Keratinocyte (primary cell): ENCODE measurements at regions not wholly inside any gene's neighbourhood (a gene's known extent, or its start where the extent isn't known, plus 50 kb on each side); places are given as distances from the start of the nearest gene placed in this dataset.
A peak's percentile ranks its signal among the peaks of the same experiment; 100 is the strongest.

Experiments used
- DNase-seq: peaks from one replicate; pipeline ENCODE4 v3.0.0-alpha.2; 2011; ENCODE audit warnings: low read depth, missing footprints, low spot score
- FAIRE-seq: peaks from 2 replicates; lab custom pipeline; 2011; peaks lifted over from hg19 to GRCh38; lab: Jason Lieb, UNC
- H2AFZ ChIP-seq: 2 replicates; pipeline ENCODE4 v1.6.0; 2012; ENCODE audit warnings: low read length, control low read depth, inconsistent platforms; ENCODE audit not compliant: control insufficient read depth
- H3K27ac ChIP-seq: 2 replicates; pipeline ENCODE4 v1.5.1; 2011; ENCODE audit warnings: low read length; ENCODE audit not compliant: control insufficient read depth, insufficient read depth
- H3K27me3 ChIP-seq: 3 replicates; pipeline ENCODE4 v1.6.0; 2011; ENCODE audit warnings: low read length; ENCODE audit not compliant: control insufficient read depth, insufficient read depth; ENCODE audit errors: extremely low read depth
- H3K36me3 ChIP-seq, 2 experiments: 2 replicates in 1 of 2; 3 replicates in 1 of 2; pipeline ENCODE4 v1.5.1; 2011; ENCODE audit warnings: low read length in 2 of 2, mild to moderate bottlenecking in 1 of 2; ENCODE audit not compliant: control insufficient read depth in 2 of 2, insufficient read depth in 2 of 2; ENCODE audit errors: extremely low read depth in 1 of 2
- H3K4me1 ChIP-seq: 3 replicates; pipeline ENCODE4 v1.5.1; 2011; ENCODE audit warnings: low read length; ENCODE audit not compliant: control insufficient read depth, insufficient read depth; ENCODE audit errors: extremely low read depth
- H3K4me2 ChIP-seq: 3 replicates; pipeline ENCODE4 v1.6.0; 2011; ENCODE audit warnings: low read depth, low read length; ENCODE audit not compliant: control insufficient read depth, insufficient read depth; ENCODE audit errors: extremely low read depth
- H3K4me3 ChIP-seq, 3 experiments: fragments of 200-600 bp in 1 of 3; sonication (generic) in 1 of 3; 2 replicates in 2 of 3; 3 replicates in 1 of 3; pipeline ENCODE4 v1.5.1; 2011 to 2016; ENCODE audit warnings: low read length in 3 of 3, mild to moderate bottlenecking in 3 of 3, control low read depth in 2 of 3, inconsistent platforms in 1 of 3, low read depth in 1 of 3, mixed read lengths in 1 of 3, mixed run types in 1 of 3, moderate library complexity in 1 of 3; ENCODE audit not compliant: control insufficient read depth in 2 of 3, insufficient read depth in 2 of 3; ENCODE audit errors: extremely low read depth in 1 of 3
- H3K79me2 ChIP-seq: 2 replicates; pipeline ENCODE4 v1.6.0; 2012; ENCODE audit warnings: low read length; ENCODE audit not compliant: control insufficient read depth, insufficient read depth
- H3K9ac ChIP-seq: 3 replicates; pipeline ENCODE4 v1.6.0; 2011; ENCODE audit warnings: low read length; ENCODE audit not compliant: control insufficient read depth, insufficient read depth; ENCODE audit errors: extremely low read depth
- H3K9me1 ChIP-seq: 3 replicates; pipeline ENCODE4 v1.6.0; 2011; ENCODE audit warnings: low read length; ENCODE audit not compliant: control insufficient read depth, insufficient read depth; ENCODE audit errors: extremely low read depth
- H3K9me3 ChIP-seq: 2 replicates; pipeline ENCODE4 v1.5.1; 2012; ENCODE audit warnings: low read depth, low read length; ENCODE audit not compliant: control insufficient read depth
- H4K20me1 ChIP-seq: 3 replicates; pipeline ENCODE4 v1.6.0; 2011; ENCODE audit warnings: low read length; ENCODE audit not compliant: control insufficient read depth, insufficient read depth; ENCODE audit errors: extremely low read depth
- CTCF ChIP-seq, 3 experiments: IDR thresholded peaks in 1 of 3; conservative IDR thresholded peaks in 1 of 3; optimal IDR thresholded peaks in 1 of 3; 2 replicates in 2 of 3; 3 replicates in 1 of 3; pipeline versions ENCODE3 to v1.5.1; 2011; ENCODE audit warnings: low read length in 3 of 3, mild to moderate bottlenecking in 3 of 3, moderate library complexity in 2 of 3, control low read depth in 1 of 3, inconsistent platforms in 1 of 3; ENCODE audit not compliant: insufficient read depth in 2 of 3; ENCODE audit errors: extremely low read depth in 1 of 3
- EZH2 ChIP-seq: IDR thresholded peaks from one replicate; pipeline ENCODE4 v1.6.1; 2012; ENCODE audit warnings: inconsistent platforms, mild to moderate bottlenecking, low read length, moderate library complexity
- dilution Hi-C: fragments of 300-500 bp; cut with MboI; formaldehyde crosslinking; loops from one replicate; pipeline ENCODE4 v1.7.0; 2020; ENCODE audit warnings: low sequenced_read_pairs; ENCODE audit not compliant: extremely low pct_ligation_motif_present

- FAIRE-seq (peak; percentile 32), DNase-seq (no peak)
- TF ChIP-seq EZH2 (no peak), CTCF (optimal IDR thresholded peaks at IDR 0.05 in 1 of 3, IDR thresholded peaks at IDR 0.05 in 1 of 3, conservative IDR thresholded peaks at IDR 0.05 in 1 of 3; ENCODE audit: extremely low read depth in 1 of 3, insufficient read depth in 2 of 3, low read length in 3 of 3) (no peak)
- Histone ChIP-seq H3K27me3 (no peaks in the 10 kb centered on the region), H4K20me1 (no peaks in the 10 kb centered on the region), H3K4me1 (peaks cover 5% of the 10 kb centered on the region), H3K36me3 (no peaks in the 10 kb centered on the region), H3K4me3 (no peak overlapping the region), H2AFZ (no peak overlapping the region), H3K79me2 (no peaks in the 10 kb centered on the region), H3K9me3 (no peaks in the 10 kb centered on the region), H3K9me1 (no peaks in the 10 kb centered on the region), H3K9ac (no peak overlapping the region), H3K27ac (no peak overlapping the region), H3K4me2 (no peak overlapping the region)
- dilution Hi-C loops: no loop called here
Measured at GRCh38 chr7:21064698-21065648, 278.3 kb upstream of the SP8 start.

DNA sequence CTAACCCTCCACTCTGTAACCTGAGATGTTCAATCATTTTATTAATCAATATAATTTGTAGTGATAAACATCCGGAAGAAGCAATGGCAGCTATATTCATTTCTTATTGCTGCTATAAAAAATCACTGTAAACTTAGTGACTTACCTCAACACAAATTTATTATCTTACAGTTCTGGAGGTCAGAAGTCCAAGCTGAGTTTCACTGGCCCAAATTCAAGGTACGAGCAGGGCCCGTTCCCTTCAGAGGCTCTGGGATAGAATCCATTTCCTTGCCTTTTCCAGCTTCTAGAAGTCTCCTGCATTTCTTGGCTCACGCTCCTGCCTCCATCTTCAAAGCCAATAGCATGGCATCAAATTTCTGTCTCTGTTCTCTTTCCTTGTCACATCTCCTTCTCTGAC is 279.5 kb upstream of the SP8 start:
- FAIRE-seq: no peak
- no peaks in the 10 kb centered on the region for H3K79me2 ChIP-seq
- dilution Hi-C loops: no loop called here

More for the DNA sequence above, 279.5 kb upstream of the SP8 start:
- Histone ChIP-seq H3K9me3 (no peaks in the 10 kb centered on the region), H3K27me3 (no peaks in the 10 kb centered on the region), H3K4me1 (peaks cover 5% of the 10 kb centered on the region), H4K20me1 (no peaks in the 10 kb centered on the region), H3K9ac (no peak overlapping the region), H3K4me2 (no peak overlapping the region), H3K27ac (no peak overlapping the region), H3K4me3 (no peak overlapping the region), H3K36me3 (no peaks in the 10 kb centered on the region), H2AFZ (no peak overlapping the region), H3K9me1 (no peaks in the 10 kb centered on the region)
- DNase-seq: no peak
- no peak for TF ChIP-seq EZH2
- no peak for TF ChIP-seq CTCF (optimal IDR thresholded peaks at IDR 0.05 in 1 of 3, IDR thresholded peaks at IDR 0.05 in 1 of 3, conservative IDR thresholded peaks at IDR 0.05 in 1 of 3; ENCODE audit: extremely low read depth in 1 of 3, insufficient read depth in 2 of 3, low read length in 3 of 3)
